B cell (primary cell): ENCODE measurements at regions not wholly inside any gene's neighbourhood (a gene's known extent, or its start where the extent isn't known, plus 50 kb on each side); places are given as distances from the start of the nearest gene placed in this dataset.

Experiments used
- ATAC-seq: fragments of 200-7000 bp; cut with Tn5 transposase; one replicate; pipeline ENCODE4 v1.10.0; 2021; ENCODE audit warnings: low read depth, mild to moderate bottlenecking, moderate number of reproducible peaks, moderate library complexity
- CTCF ChIA-PET: fragments of 350-600 bp; sonication (Branson Sonifier 250); formaldehyde crosslinking; loops from one replicate; lab custom pipeline; 2021; ENCODE audit warnings: antibody characterized with exemption, inconsistent platforms; lab: Charles Lee
- POLR2A ChIA-PET: fragments of 350-600 bp; sonication (Branson Sonifier 250); formaldehyde crosslinking; loops from one replicate; lab custom pipeline; 2021; ENCODE audit warnings: antibody characterized with exemption; lab: Charles Lee
- DNase-seq: peaks from one replicate; pipeline ENCODE4 v3.0.0; 2013
- H2AFZ ChIP-seq: 2 replicates; pipeline ENCODE4 v1.6.1; 2012; ENCODE audit warnings: mild to moderate bottlenecking, low read depth, low read length; ENCODE audit not compliant: insufficient read depth, poor library complexity, severe bottlenecking
- H3K27ac ChIP-seq, 2 donors: 1 replicate in 1 of 2; 2 replicates in 1 of 2; pipeline ENCODE4 v1.5.1; 2012 to 2013; ENCODE audit warnings: low read length in 2 of 2, mild to moderate bottlenecking in 2 of 2, moderate library complexity in 1 of 2
- H3K27me3 ChIP-seq, 4 experiments: fragments of 200-600 bp in 1 of 4; sonication (generic) in 1 of 4; replicated peaks in 1 of 4; 1 replicate in 2 of 4; 2 replicates in 2 of 4; pipeline versions ENCODE4 v1.6.1 to v1.7.0; 2013 to 2016; ENCODE audit warnings: low read length in 3 of 4, mild to moderate bottlenecking in 2 of 4, mixed read lengths in 1 of 4, moderate library complexity in 1 of 4; ENCODE audit not compliant: insufficient read depth in 4 of 4, control insufficient read depth in 3 of 4; ENCODE audit errors: control extremely low read depth in 1 of 4
- H3K36me3 ChIP-seq, 2 experiments: replicated peaks in 1 of 2; 1 replicate in 1 of 2; 2 replicates in 1 of 2; pipeline versions ENCODE4 v1.6.1 to v1.7.1; 2013; ENCODE audit warnings: low read length in 1 of 2; ENCODE audit not compliant: insufficient read depth in 2 of 2, control insufficient read depth in 1 of 2; ENCODE audit errors: control extremely low read depth in 1 of 2, extremely low read depth in 1 of 2
- H3K4me1 ChIP-seq, 2 donors: fragments of 200-600 bp in 1 of 2; sonication (generic) in 1 of 2; 1 replicate in 1 of 2; 2 replicates in 1 of 2; pipeline versions ENCODE4 v1.5.1 to v1.6.1; 2013 to 2017; ENCODE audit warnings: low read length in 2 of 2; ENCODE audit not compliant: control insufficient read depth in 2 of 2, insufficient read depth in 2 of 2
- H3K4me2 ChIP-seq: replicated peaks from 2 replicates; pipeline ENCODE3; 2012; ENCODE audit warnings: mild to moderate bottlenecking, low read depth, low read length; ENCODE audit not compliant: poor library complexity, severe bottlenecking
- H3K4me3 ChIP-seq, 5 experiments: fragments of 200-600 bp in 1 of 5; sonication (generic) in 1 of 5; 1 replicate in 3 of 5; 2 replicates in 2 of 5; pipeline versions ENCODE4 v1.5.1 to v1.7.0; 2011 to 2016; ENCODE audit warnings: low read length in 4 of 5, mild to moderate bottlenecking in 4 of 5, low read depth in 2 of 5, control low read depth in 1 of 5, moderate library complexity in 1 of 5; ENCODE audit not compliant: insufficient read depth in 1 of 5; ENCODE audit errors: control extremely low read depth in 1 of 5, extremely low read depth in 1 of 5
- H3K79me2 ChIP-seq: fragments of 200-600 bp; sonication (generic); one replicate; pipeline ENCODE4 v1.6.0; 2016; ENCODE audit warnings: low read length; ENCODE audit not compliant: control insufficient read depth, insufficient read depth
- H3K9ac ChIP-seq: fragments of 200-600 bp; sonication (generic); 2 replicates; pipeline ENCODE4 v1.6.1; 2017; ENCODE audit warnings: mild to moderate bottlenecking, low read length, moderate library complexity
- H3K9me3 ChIP-seq, 3 donors: one replicate each; pipeline versions ENCODE4 v1.6.1 to v1.7.1; 2013; ENCODE audit warnings: low read length in 2 of 3; ENCODE audit not compliant: control insufficient read depth in 2 of 3, insufficient read depth in 1 of 3; ENCODE audit errors: control extremely low read depth in 1 of 3
- H4K20me1 ChIP-seq: 2 replicates; pipeline ENCODE4 v1.6.0; 2012; ENCODE audit warnings: mild to moderate bottlenecking, low read length; ENCODE audit not compliant: insufficient read depth, control insufficient read depth, poor library complexity, severe bottlenecking
- H3K27ac Mint-ChIP-seq: one replicate; pipeline ENCODE4 v1.8.0; 2021; ENCODE audit warnings: mixed read lengths
- H3K27me3 Mint-ChIP-seq: one replicate; pipeline ENCODE4 v1.8.0; 2021; ENCODE audit warnings: mixed read lengths
- H3K4me1 Mint-ChIP-seq: one replicate; pipeline ENCODE4 v1.8.0; 2021; ENCODE audit warnings: mixed read lengths
- H3K4me3 Mint-ChIP-seq: one replicate; pipeline ENCODE4 v1.8.0; 2021; ENCODE audit warnings: mixed read lengths
- H3K9me3 Mint-ChIP-seq: one replicate; pipeline ENCODE4 v1.8.0; 2022; ENCODE audit warnings: mixed read lengths; ENCODE audit not compliant: insufficient read depth
- CTCF ChIP-seq: fragments of 200-600 bp; IDR thresholded peaks from one replicate; pipeline ENCODE4 v1.8.0; 2022; ENCODE audit warnings: antibody characterized with exemption, mild to moderate bottlenecking
- EZH2 ChIP-seq: IDR thresholded peaks from 2 replicates; pipeline ENCODE4 v1.6.1; 2012; ENCODE audit warnings: borderline replicate concordance, low read depth, mild to moderate bottlenecking, moderate library complexity, low read length; ENCODE audit not compliant: insufficient read depth, poor library complexity, severe bottlenecking
- WGBS: methylation state at CpG from one replicate; pipeline ENCODE4 v1.1.5; 2013; ENCODE audit warnings: missing lambda C conversion rate; ENCODE audit not compliant: insufficient coverage; 5-methylcytosine and 5-hydroxymethylcytosine counted together
- intact Hi-C: fragments of 100-400 bp; cut with micrococcal nuclease; formaldehyde crosslinking; loops from one replicate; pipeline ENCODE4 v1.10.0; 2022

GRCh38 chr10:131815266-131816156 lies 85.3 kb upstream of the PPP2R2D start:
- peaks cover 0 to 2% (median 0%) of the 10 kb centered on the region in 3 donors for H3K9me3 ChIP-seq
- 38% methylated on average over 8 of the region's 13 CpGs for WGBS
- no peaks in the 10 kb centered on the region for H4K20me1 ChIP-seq
- H3K4me1 ChIP-seq: no peaks in the 10 kb centered on the region
- no peak overlapping the region for H3K27ac ChIP-seq
- H3K27me3 ChIP-seq: no peaks in the 10 kb centered on the region
- H3K4me2 ChIP-seq: no peak overlapping the region
- POLR2A ChIA-PET: no interaction called here
- no peaks in the 10 kb centered on the region for H3K36me3 ChIP-seq
- no peaks in the 10 kb centered on the region for H3K9me3 Mint-ChIP-seq
- H3K4me3 ChIP-seq: no peak overlapping the region
- no peaks in the 10 kb centered on the region for H3K4me1 Mint-ChIP-seq
- ATAC-seq (no peak), DNase-seq (no peak)
- peaks cover 4% of the 10 kb centered on the region for H3K27me3 Mint-ChIP-seq
- CTCF ChIA-PET: no interaction called here
- H3K9ac ChIP-seq: no peak overlapping the region
- no peak overlapping the region for H3K4me3 Mint-ChIP-seq
- H2AFZ ChIP-seq: no peak overlapping the region
- intact Hi-C loops: no loop called here
- no peak overlapping the region for H3K27ac Mint-ChIP-seq
- no peaks in the 10 kb centered on the region for H3K79me2 ChIP-seq
- no peak for TF ChIP-seq CTCF
- no peak for TF ChIP-seq EZH2

- ATAC-seq (no peak), DNase-seq (no peak)
- TF ChIP-seq CTCF: no peak
- no peak for TF ChIP-seq EZH2
- no peaks in the 10 kb centered on the region for H3K36me3 ChIP-seq
- no peak overlapping the region for H3K9ac ChIP-seq
- Mint-ChIP-seq H3K27ac (no peak overlapping the region), H3K27me3 (peaks cover 4% of the 10 kb centered on the region), H3K4me1 (no peaks in the 10 kb centered on the region), H3K4me3 (no peak overlapping the region), H3K9me3 (no peaks in the 10 kb centered on the region)
- H3K9me3 ChIP-seq: peaks cover 0 to 2% (median 0%) of the 10 kb centered on the region in 3 donors
- H2AFZ ChIP-seq: no peak overlapping the region
- no peaks in the 10 kb centered on the region for H3K79me2 ChIP-seq
- ChIA-PET CTCF (no interaction called here), POLR2A (no interaction called here)
- H3K27ac ChIP-seq: no peak overlapping the region
- H3K4me2 ChIP-seq: no peak overlapping the region
- H4K20me1 ChIP-seq: no peaks in the 10 kb centered on the region
- 75% methylated on average over 13 of the region's 17 CpGs for WGBS
- H3K4me3 ChIP-seq: no peak overlapping the region
- H3K27me3 ChIP-seq: no peaks in the 10 kb centered on the region
- H3K4me1 ChIP-seq: no peaks in the 10 kb centered on the region
- intact Hi-C loops: no loop called here
Measured at GRCh38 chr10:131816157-131816775, 84.5 kb upstream of the PPP2R2D start.
